Stimulated activated naive CD8-positive, alpha-beta T cell treated with anti-CD3 and anti-CD28 coated beads, Interleukin-15, Interleukin-2, amounts not matched to agents 100 ng/mL and 50 ng/mL, for 24 hours (primary cell): ENCODE measurements at regions not wholly inside any gene's neighbourhood (a gene's known extent, or its start where the extent isn't known, plus 50 kb on each side); places are given as distances from the start of the nearest gene placed in this dataset.
"Not testable (repeated sequence)": the region's sequence is repeated elsewhere in the genome, so short reads cannot be mapped to it uniquely, and the experiment has no call there.

ENCODE experiments used
- H3K27ac Mint-ChIP-seq: one replicate; pipeline ENCODE4 v1.8.0; 2021; ENCODE audit warnings: mild to moderate bottlenecking, mixed read lengths
- H3K27me3 Mint-ChIP-seq: one replicate; pipeline ENCODE4 v1.8.0; 2021; ENCODE audit warnings: mixed read lengths
- H3K36me3 Mint-ChIP-seq: one replicate; pipeline ENCODE4 v1.8.0; 2021; ENCODE audit warnings: low read depth, mixed read lengths
- H3K4me1 Mint-ChIP-seq: one replicate; pipeline ENCODE4 v1.8.0; 2021; ENCODE audit warnings: low read depth, mixed read lengths
- H3K4me3 Mint-ChIP-seq: one replicate; pipeline ENCODE4 v1.8.0; 2021; ENCODE audit warnings: mild to moderate bottlenecking, mixed read lengths
- H3K9me3 Mint-ChIP-seq: one replicate; pipeline ENCODE4 v1.8.0; 2021; ENCODE audit warnings: mixed read lengths

- peaks cover 3% of the 10 kb centered on the region for H3K27me3 Mint-ChIP-seq
These were observed 90.7 kb upstream of the CTDP1 start for GRCh38 chr18:79588636-79589481.

GRCh38 chr18:79589601-79590091 is 90.0 kb upstream of the CTDP1 start:
- H3K4me3 Mint-ChIP-seq, result no peak overlapping the region
- no peaks in the 10 kb centered on the region for H3K36me3 Mint-ChIP-seq
- H3K9me3 Mint-ChIP-seq, result no peaks in the 10 kb centered on the region
- peaks cover 9% of the 10 kb centered on the region for H3K27me3 Mint-ChIP-seq
- no peak overlapping the region for H3K27ac Mint-ChIP-seq
- H3K4me1 Mint-ChIP-seq, result no peaks in the 10 kb centered on the region

More at GRCh38 chr18:79588636-79589481, 90.7 kb upstream of the CTDP1 start:
- no peaks in the 10 kb centered on the region for H3K9me3 Mint-ChIP-seq
- no peak overlapping the region for H3K27ac Mint-ChIP-seq
- H3K36me3 Mint-ChIP-seq, result no peaks in the 10 kb centered on the region
- no peaks in the 10 kb centered on the region for H3K4me1 Mint-ChIP-seq
- H3K4me3 Mint-ChIP-seq, result no peak overlapping the region

- no peaks in the 10 kb centered on the region for H3K9me3 Mint-ChIP-seq
- no peak overlapping the region for H3K27ac Mint-ChIP-seq
- H3K4me3 Mint-ChIP-seq, result no peak overlapping the region
- H3K36me3 Mint-ChIP-seq, result no peaks in the 10 kb centered on the region
- H3K27me3 Mint-ChIP-seq, result peaks cover 9% of the 10 kb centered on the region
- no peaks in the 10 kb centered on the region for H3K4me1 Mint-ChIP-seq
These were observed 89.2 kb upstream of the CTDP1 start for GRCh38 chr18:79590191-79591031.

GRCh38 chr18:79591032-79591308 is 88.6 kb upstream of the CTDP1 start:
- Mint-ChIP-seq H3K36me3 (no peaks in the 10 kb centered on the region), H3K4me1 (no peaks in the 10 kb centered on the region), H3K4me3 (no peak overlapping the region), H3K27ac (no peak overlapping the region), H3K27me3 (peaks cover 9% of the 10 kb centered on the region), H3K9me3 (no peaks in the 10 kb centered on the region)

GRCh38 chr18:79592684-79593083 is 86.9 kb upstream of the CTDP1 start:
- not testable (repeated sequence) for H3K4me1 Mint-ChIP-seq, H3K27ac Mint-ChIP-seq, H3K9me3 Mint-ChIP-seq, H3K36me3 Mint-ChIP-seq, H3K4me3 Mint-ChIP-seq
- H3K27me3 Mint-ChIP-seq, result peaks cover 12% of the 10 kb centered on the region

GRCh38 chr18:79595876-79596374 is 83.7 kb upstream of the CTDP1 start:
- Mint-ChIP-seq H3K36me3 (no peaks in the 10 kb centered on the region), H3K27me3 (peaks cover 12% of the 10 kb centered on the region), H3K27ac (no peak overlapping the region), H3K4me3 (no peak overlapping the region), H3K9me3 (no peaks in the 10 kb centered on the region), H3K4me1 (no peaks in the 10 kb centered on the region)

GRCh38 chr18:79596446-79597175 is 83.0 kb upstream of the CTDP1 start:
- Mint-ChIP-seq H3K27ac (no peak overlapping the region), H3K4me1 (no peaks in the 10 kb centered on the region), H3K36me3 (no peaks in the 10 kb centered on the region), H3K4me3 (no peak overlapping the region), H3K27me3 (peaks cover 12% of the 10 kb centered on the region), H3K9me3 (no peaks in the 10 kb centered on the region)

GRCh38 chr18:79597176-79597830 is 82.3 kb upstream of the CTDP1 start:
- H3K9me3 Mint-ChIP-seq, result no peaks in the 10 kb centered on the region
- peaks cover 12% of the 10 kb centered on the region for H3K27me3 Mint-ChIP-seq
- no peaks in the 10 kb centered on the region for H3K4me1 Mint-ChIP-seq
- H3K4me3 Mint-ChIP-seq, result no peak overlapping the region
- no peak overlapping the region for H3K27ac Mint-ChIP-seq
- H3K36me3 Mint-ChIP-seq, result no peaks in the 10 kb centered on the region

GRCh38 chr18:79597831-79598632 is 81.6 kb upstream of the CTDP1 start:
- H3K9me3 Mint-ChIP-seq, result no peaks in the 10 kb centered on the region
- no peaks in the 10 kb centered on the region for H3K36me3 Mint-ChIP-seq
- H3K4me3 Mint-ChIP-seq, result no peak overlapping the region
- no peak overlapping the region for H3K27ac Mint-ChIP-seq
- H3K27me3 Mint-ChIP-seq, result peaks cover 9% of the 10 kb centered on the region
- H3K4me1 Mint-ChIP-seq, result no peaks in the 10 kb centered on the region

GRCh38 chr18:79598633-79599175 is 80.9 kb upstream of the CTDP1 start:
- no peak overlapping the region for H3K27ac Mint-ChIP-seq
- no peaks in the 10 kb centered on the region for H3K36me3 Mint-ChIP-seq
- no peak overlapping the region for H3K4me3 Mint-ChIP-seq
- H3K27me3 Mint-ChIP-seq, result peaks cover 9% of the 10 kb centered on the region
- no peaks in the 10 kb centered on the region for H3K9me3 Mint-ChIP-seq
- H3K4me1 Mint-ChIP-seq, result no peaks in the 10 kb centered on the region

- Mint-ChIP-seq H3K27ac (no peak overlapping the region), H3K27me3 (peaks cover 5% of the 10 kb centered on the region), H3K4me3 (no peak overlapping the region), H3K4me1 (no peaks in the 10 kb centered on the region), H3K9me3 (no peaks in the 10 kb centered on the region), H3K36me3 (no peaks in the 10 kb centered on the region)
These were observed 80.1 kb upstream of the CTDP1 start for GRCh38 chr18:79599441-79599931.

GRCh38 chr18:79600141-79600540 is 79.5 kb upstream of the CTDP1 start:
- Mint-ChIP-seq H3K4me3 (no peak overlapping the region), H3K4me1 (no peaks in the 10 kb centered on the region), H3K9me3 (no peaks in the 10 kb centered on the region), H3K36me3 (no peaks in the 10 kb centered on the region), H3K27me3 (peaks cover 3% of the 10 kb centered on the region), H3K27ac (no peak overlapping the region)

GRCh38 chr18:79600596-79600995 is 79.0 kb upstream of the CTDP1 start:
- Mint-ChIP-seq H3K4me1 (no peaks in the 10 kb centered on the region), H3K36me3 (no peaks in the 10 kb centered on the region), H3K27ac (no peak overlapping the region), H3K4me3 (no peak overlapping the region), H3K9me3 (no peaks in the 10 kb centered on the region), H3K27me3 (peaks cover 3% of the 10 kb centered on the region)
